ENCODE measurements at regions not wholly inside any gene's neighbourhood (a gene's known extent, or its start where the extent isn't known, plus 50 kb on each side); places are given as distances from the start of the nearest gene placed in this dataset.
"Not testable (repeated sequence)": the region's sequence is repeated elsewhere in the genome, so short reads cannot be mapped to it uniquely, and the experiment has no call there.

DNA sequence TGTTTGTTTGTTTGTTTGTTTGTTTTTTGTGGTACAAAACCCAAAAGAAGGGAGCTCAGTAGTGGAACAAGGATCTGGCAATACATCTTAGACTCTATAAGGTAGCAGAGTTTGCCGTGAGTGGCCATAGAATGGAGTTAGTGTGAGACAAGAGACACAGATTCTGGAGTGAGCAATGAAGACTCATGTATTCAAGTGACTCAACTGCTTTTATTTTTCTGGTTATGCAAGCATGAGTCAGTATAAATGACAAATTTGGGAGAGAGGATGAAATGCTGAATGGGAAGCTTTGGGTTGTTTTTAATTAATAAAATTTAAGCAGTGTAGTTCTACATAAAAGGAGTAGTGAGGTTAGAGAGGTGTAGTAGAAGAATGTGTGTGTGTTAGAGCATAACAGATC is 143.6 kb upstream of the ANO5 start:
- ATAC-seq: no peak
- DNase-seq: no peak

- ATAC-seq: no peak
- DNase-seq: no peak
Observed at GRCh38 chr11:22065472-22065871, 127.4 kb upstream of the ANO5 start.

DNA sequence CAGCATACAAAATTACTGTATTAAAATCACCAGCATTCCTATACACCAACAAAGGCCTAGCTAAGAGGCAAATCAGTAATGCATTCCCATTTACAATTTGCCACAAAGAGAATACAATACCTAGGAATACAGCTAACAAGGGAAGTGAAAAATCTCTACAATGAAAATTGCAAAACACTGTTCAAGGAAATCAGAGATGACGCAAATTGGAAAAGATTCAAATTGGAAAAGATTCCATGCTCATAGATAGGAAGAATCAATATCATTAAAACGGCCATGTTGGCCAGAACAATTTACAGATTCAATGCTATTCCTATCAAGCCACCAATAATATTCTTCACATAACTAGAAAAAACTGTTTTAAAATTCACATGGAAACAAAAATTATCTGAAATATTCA is 123.0 kb upstream of the ANO5 start:
- DNase-seq: no peak
- ATAC-seq: no peak

DNA sequence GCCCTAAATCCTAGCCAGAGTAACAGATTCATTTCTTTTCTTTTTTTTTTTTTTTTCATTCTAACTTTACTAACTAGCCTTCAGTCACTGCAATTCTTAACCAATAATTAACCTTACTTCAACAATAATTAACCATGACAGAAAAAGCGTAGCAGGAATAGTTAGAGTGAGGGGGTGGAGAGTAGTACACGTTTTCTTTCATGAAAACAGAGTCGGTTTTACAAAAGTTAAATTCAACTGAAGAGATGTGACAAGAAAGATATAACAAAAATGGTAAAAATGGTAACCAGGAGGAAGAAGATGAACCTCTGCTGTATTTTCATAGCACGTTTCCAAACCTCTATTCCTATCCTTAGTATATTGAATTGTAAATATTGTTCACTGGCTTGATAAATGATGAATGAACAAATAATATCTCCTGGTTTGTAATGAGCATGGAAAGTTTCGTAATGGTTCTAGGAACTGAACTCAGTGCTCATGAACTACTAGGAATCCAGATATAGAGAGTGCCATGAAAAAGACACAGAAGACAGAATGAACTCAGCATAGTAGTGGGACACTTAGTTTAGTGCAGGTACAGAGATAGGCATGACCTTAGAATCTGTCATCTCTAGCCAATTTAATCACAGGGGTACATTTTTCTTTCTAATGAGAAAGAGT is 116.5 kb upstream of the ANO5 start:
- ATAC-seq: no peak
- DNase-seq: no peak

DNA sequence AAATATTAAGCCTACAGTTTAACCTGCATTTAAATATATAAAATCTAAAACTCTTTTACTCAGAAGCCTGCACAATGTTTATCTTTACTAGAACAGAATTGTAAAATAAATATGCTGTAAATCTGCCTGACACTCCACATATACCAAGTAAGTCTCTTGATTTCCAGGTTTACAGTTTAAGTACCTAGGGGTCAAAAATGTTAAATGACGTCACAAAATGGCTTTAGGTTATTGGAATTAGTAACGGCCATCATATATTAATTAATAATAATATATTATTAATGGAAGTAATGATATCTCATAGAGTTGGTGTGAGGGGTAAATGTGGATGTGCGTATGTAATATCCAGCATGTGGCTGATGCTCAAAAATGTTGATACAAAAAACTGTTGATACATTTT is 114.8 kb upstream of the ANO5 start:
- ATAC-seq: no peak
- DNase-seq: no peak

- ATAC-seq (no peak), DNase-seq (no peak)
Observed at GRCh38 chr11:22079133-22079872, 113.6 kb upstream of the ANO5 start.

- DNase-seq (no peak), ATAC-seq (no peak)
Observed at GRCh38 chr11:22082178-22082577, 110.7 kb upstream of the ANO5 start.

DNA sequence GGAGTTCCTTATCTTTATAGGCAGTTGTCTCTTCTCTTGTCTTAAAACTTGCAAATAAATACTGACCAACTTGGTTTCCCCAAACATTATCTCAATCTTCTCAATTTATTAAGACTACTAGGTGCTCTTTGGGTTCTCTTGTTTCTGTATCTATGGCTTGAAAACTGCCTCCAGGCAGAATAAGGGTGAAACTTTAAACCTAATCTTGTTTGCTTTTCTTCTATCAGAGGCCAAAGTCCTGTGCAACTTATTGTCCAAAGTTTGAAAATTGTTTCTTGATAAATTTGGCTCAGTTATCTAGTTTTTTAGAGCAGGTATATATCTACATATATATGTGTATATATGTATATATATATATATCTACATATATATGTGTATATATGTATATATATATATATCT is 110.1 kb upstream of the ANO5 start:
- no peak for ATAC-seq
- no peak for DNase-seq

DNA sequence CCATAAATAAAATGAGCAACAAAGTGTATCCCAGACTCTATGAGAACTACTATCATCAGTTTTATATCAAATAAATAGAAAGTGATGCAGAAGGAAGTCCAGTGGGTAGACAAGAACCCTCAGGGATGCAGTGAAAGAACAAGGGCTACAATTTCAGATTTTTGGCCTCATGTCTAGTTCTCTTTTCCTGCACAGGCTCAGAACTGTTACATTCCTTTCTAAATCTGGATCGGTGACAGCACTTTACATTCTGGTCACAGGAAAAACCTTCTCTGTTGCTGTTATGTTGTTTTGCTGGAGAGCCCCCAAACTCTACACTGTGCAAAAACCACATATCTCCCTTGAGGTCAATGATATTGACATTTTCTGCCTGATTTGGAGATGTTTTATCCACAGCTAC is 108.8 kb upstream of the ANO5 start:
- ATAC-seq (no peak), DNase-seq (no peak)

DNA sequence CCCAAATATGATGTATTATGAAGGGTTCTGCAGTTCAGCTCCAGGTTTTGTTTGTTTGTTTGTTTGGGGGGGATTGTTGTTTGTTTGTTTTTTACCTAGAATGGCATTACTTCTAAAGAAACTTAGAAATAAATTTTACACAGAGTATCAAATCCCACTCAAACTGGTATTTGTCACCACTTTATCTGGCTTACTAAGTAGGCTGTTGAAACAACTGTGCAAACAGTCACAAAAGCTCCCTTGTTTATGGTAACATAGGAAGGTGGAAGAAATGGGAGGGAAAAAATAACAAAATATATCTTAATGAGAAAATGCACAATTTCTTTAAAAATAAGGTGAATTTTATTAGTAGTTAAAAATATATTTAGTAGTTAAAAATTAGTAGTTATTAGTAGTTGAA is 108.3 kb upstream of the ANO5 start:
- no peak for ATAC-seq
- no peak for DNase-seq

GRCh38 chr11:22089609-22090008 is 103.3 kb upstream of the ANO5 start:
- no peak for DNase-seq
- no peak for ATAC-seq

DNA sequence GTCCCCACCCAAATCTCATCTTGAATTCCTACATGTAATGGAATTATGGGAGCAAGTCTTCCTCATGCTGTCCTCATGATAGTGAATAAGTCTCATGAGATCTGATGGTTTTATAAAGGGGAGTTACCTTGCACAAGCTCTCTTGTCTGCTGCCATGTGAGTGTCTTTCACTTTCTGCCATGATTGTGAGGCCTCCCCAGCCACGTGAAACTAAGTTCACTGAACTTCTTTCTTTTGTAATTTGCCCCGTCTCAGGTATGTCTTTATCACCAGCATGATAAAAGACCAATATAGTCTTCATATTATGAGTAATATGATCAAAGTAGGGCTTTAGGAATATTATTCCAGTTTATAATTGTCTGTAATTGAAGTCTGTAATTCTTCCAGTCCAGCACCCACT is 86.3 kb upstream of the ANO5 start:
- ATAC-seq (no peak), DNase-seq (no peak)

DNA sequence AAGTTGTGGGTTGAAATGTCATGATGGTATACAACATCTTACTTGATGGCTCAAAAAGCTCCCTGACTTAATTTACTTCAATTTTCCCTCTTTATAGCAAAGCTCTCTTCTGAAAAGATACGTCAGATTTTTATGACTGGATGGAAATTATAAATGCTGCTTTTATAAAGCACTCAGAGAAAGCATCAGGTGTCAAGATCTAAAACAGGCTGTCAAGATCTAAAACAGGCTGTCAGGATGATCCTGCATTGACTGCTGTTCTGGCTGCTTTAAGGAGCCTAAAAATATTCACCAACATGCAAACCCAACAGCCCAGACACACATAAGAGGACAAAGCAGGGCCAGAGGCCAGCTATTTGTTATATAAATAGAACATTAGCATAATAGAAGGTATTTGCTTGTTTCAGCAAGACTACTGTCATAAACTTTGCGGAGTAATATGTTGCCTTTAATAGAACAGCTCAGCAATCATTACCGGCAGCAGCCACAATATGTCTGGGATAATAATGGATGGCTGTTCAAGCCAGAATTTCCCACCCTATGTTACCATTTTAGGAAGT is 77.3 kb upstream of the ANO5 start:
- ATAC-seq (no peak), DNase-seq (no peak)

GRCh38 chr11:22127981-22128380 is 64.9 kb upstream of the ANO5 start:
- not testable (repeated sequence) for DNase-seq, ATAC-seq

DNA sequence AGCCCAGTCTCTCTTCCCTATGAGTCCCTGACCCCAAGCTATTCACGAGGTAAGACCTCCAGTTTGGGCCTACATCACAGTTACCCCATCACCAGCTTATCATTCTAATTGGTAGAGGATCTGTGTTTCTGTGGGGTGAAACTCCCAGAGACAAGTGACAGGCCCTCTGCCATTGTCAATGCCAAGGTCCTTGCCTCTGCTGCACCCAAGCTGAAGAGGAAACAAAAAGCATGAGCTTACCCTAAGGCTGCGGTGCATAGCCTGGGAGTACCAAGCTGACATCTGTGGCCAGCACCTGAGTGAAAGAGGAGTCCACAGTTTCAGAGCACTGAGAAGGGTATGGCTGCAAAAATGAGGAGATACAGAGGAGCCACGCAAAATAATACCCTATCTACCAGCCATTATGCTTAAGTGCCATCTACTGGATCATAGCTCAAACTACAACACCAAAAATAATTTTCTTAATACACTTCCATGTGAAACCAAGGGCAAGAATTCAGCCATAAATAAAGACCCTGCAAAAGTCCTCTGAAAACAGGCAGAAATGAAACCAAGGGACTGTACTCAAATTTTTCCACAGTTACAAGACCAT is 62.3 kb upstream of the ANO5 start:
- no peak for ATAC-seq
- no peak for DNase-seq

DNA sequence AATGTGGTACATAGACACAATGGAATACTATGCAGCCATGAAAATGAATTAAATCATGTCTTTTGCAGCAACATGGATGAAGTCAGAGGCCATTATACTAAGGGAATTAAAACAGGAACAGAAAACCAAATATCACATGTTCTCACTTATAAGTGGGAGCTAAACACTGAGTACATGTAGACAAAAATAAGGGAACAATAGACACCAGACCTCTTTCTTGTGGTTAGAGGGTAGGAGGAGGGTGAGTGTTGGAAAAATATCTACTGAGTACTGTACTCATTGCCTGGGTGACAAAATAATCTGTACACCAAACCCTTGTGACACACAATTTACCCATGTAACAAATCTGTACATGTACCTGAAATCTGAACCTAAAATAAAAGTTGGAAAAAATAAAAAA is 59.1 kb upstream of the ANO5 start:
- ATAC-seq: no peak
- no peak for DNase-seq

- no peak for DNase-seq
- no peak for ATAC-seq
Observed at GRCh38 chr11:22138264-22138663, 54.6 kb upstream of the ANO5 start.
